Prostate gland (tissue), 2 donors: ENCODE measurements at regions not wholly inside any gene's neighbourhood (a gene's known extent, or its start where the extent isn't known, plus 50 kb on each side); places are given as distances from the start of the nearest gene placed in this dataset.

Source experiments
- CTCF ChIP-seq, 4 experiments: fragments of 200-600 bp in 2 of 4; fragments of 450-650 bp in 2 of 4; sonication (generic) in 2 of 4; IDR thresholded peaks; 1 replicate in 3 of 4; 2 replicates in 1 of 4; pipeline ENCODE4 v1.5.1; 2016 to 2019; ENCODE audit warnings: antibody characterized with exemption in 4 of 4, mild to moderate bottlenecking in 2 of 4, moderate library complexity in 2 of 4
- POLR2A ChIP-seq: fragments of 450-650 bp; IDR thresholded peaks from one replicate; pipeline ENCODE4 v1.6.1; 2016; ENCODE audit warnings: antibody characterized with exemption, mild to moderate bottlenecking
- POLR2AphosphoS5 ChIP-seq: sonication (generic); formaldehyde crosslinking; IDR thresholded peaks from one replicate; pipeline ENCODE4 v1.6.1; 2017; ENCODE audit warnings: antibody characterized with exemption

DNA sequence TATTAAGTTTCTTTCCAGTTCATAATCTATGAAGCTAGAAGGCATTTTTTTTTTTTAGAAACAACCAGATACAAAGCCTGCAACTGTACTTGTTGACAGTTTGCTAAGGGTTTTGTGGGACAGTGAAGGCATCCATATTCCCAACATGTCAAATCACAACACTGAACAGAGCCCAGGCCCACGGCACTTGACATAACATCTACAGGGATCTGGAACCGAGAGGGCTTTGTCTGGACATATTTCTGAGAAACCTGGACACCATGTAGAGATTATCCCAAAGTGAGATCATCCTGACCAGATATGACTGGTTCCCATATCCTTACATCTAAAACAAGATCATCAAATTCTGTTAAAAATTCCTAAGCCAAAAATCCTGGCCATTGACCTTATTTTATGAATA lies 336.3 kb downstream of the ACTL7B start:
- TF ChIP-seq CTCF (IDR thresholded peaks at IDR 0.05) (no peak), POLR2A (no peak), POLR2AphosphoS5 (no peak)
